Lower lobe of right lung (tissue), 2 donors: ENCODE measurements at regions not wholly inside any gene's neighbourhood (a gene's known extent, or its start where the extent isn't known, plus 50 kb on each side); places are given as distances from the start of the nearest gene placed in this dataset.

ENCODE experiments used
- ATAC-seq, 2 donors: fragments of 200-7000 bp; cut with Tn5 transposase; one replicate each; pipeline ENCODE4 v1.9.1; 2020 to 2022; ENCODE audit warnings: mild to moderate bottlenecking in 2 of 2, moderate library complexity in 2 of 2
- DNase-seq: peaks from one replicate; pipeline ENCODE4 v3.0.0-alpha.2; 2020
- H3K27ac ChIP-seq: fragments of 200-600 bp; one replicate; pipeline ENCODE4 v1.8.0; 2022
- H3K27me3 ChIP-seq: fragments of 200-600 bp; one replicate; pipeline ENCODE4 v1.8.0; 2022; ENCODE audit warnings: low read depth
- H3K36me3 ChIP-seq: fragments of 200-600 bp; one replicate; pipeline ENCODE4 v1.8.0; 2022; ENCODE audit warnings: mild to moderate bottlenecking
- H3K4me1 ChIP-seq: fragments of 200-600 bp; one replicate; pipeline ENCODE4 v1.8.0; 2022
- H3K4me3 ChIP-seq: fragments of 200-600 bp; one replicate; pipeline ENCODE4 v1.8.0; 2022; ENCODE audit warnings: mild to moderate bottlenecking
- H3K9me3 ChIP-seq: fragments of 200-600 bp; one replicate; pipeline ENCODE4 v1.8.0; 2022
- intact Hi-C: fragments of 100-400 bp; cut with DNase I; formaldehyde crosslinking; loops from one replicate; pipeline ENCODE4 v1.11.0; 2022
- TF ChIP-seq, protein P1 (sequence below): fragments of 200-600 bp; IDR thresholded peaks from one replicate; pipeline ENCODE4 v1.8.0; 2022; ENCODE audit warnings: antibody characterized with exemption, mild to moderate bottlenecking
- donor health status: DM: no; HTN: yes; CAD: no; lungs with severe emphysema.

- no peak overlapping the region for H3K27ac ChIP-seq
- TF ChIP-seq, protein P1, sequence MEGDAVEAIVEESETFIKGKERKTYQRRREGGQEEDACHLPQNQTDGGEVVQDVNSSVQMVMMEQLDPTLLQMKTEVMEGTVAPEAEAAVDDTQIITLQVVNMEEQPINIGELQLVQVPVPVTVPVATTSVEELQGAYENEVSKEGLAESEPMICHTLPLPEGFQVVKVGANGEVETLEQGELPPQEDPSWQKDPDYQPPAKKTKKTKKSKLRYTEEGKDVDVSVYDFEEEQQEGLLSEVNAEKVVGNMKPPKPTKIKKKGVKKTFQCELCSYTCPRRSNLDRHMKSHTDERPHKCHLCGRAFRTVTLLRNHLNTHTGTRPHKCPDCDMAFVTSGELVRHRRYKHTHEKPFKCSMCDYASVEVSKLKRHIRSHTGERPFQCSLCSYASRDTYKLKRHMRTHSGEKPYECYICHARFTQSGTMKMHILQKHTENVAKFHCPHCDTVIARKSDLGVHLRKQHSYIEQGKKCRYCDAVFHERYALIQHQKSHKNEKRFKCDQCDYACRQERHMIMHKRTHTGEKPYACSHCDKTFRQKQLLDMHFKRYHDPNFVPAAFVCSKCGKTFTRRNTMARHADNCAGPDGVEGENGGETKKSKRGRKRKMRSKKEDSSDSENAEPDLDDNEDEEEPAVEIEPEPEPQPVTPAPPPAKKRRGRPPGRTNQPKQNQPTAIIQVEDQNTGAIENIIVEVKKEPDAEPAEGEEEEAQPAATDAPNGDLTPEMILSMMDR = no peak
- intact Hi-C loops = no loop called here
- no peaks in the 10 kb centered on the region for H3K27me3 ChIP-seq
- no peak overlapping the region for H3K4me3 ChIP-seq
- ATAC-seq (no peak), DNase-seq (no peak)
- no peaks in the 10 kb centered on the region for H3K9me3 ChIP-seq
- no peaks in the 10 kb centered on the region for H3K36me3 ChIP-seq
- H3K4me1 ChIP-seq = no peaks in the 10 kb centered on the region
Observed at GRCh38 chr10:130371666-130372065, 235.5 kb downstream of the GLRX3 start.

DNA sequence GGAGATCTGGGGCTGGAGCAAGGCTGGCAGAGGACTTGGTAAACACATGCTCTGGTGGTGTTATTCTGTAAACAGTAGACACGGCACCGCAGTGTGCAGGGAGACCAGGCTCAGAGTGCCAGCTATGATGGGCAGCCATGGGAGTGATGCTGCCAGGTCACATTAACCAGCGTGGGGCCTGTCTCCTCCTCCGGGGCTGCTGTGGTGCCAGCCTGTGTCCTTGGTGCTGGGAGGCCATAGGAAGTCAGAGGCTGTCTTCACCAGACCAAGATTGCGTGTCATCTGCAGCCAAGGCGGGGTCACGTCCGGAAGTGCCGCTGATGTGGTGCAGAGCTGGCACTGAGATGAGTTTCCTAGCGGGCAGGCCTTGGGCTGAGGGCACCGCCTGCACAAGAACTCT, 236.0 kb downstream of the GLRX3 start:
- TF ChIP-seq, protein P1 = no peak
- H3K27ac ChIP-seq = no peak overlapping the region
- H3K27me3 ChIP-seq = no peaks in the 10 kb centered on the region
- DNase-seq (no peak), ATAC-seq (no peak)
- no peaks in the 10 kb centered on the region for H3K9me3 ChIP-seq
- intact Hi-C loops = no loop called here
- no peak overlapping the region for H3K4me3 ChIP-seq
- H3K36me3 ChIP-seq = no peaks in the 10 kb centered on the region
- H3K4me1 ChIP-seq = no peaks in the 10 kb centered on the region

DNA sequence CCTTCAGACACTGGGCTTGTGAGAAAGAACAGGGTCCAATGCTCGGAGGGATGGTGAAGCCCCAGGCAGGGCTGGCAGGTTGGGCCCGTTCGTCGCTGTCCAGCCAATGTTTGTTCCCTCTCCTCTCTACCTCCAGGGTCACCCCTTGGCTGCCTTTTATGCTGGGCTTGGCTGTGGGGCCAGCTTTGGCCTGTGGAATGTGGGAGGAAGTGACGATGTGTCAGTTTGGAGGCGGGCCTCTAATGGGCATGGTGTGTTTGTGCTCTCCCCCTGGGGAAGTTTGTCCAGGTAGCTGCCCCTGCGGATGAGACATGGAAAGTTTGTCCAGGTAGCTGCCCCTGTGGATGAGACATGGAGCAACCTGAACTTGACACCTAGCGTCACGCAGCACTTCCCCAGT, 236.7 kb downstream of the GLRX3 start:
- Histone ChIP-seq H3K27ac (no peak overlapping the region), H3K4me1 (no peaks in the 10 kb centered on the region), H3K9me3 (no peaks in the 10 kb centered on the region), H3K4me3 (no peak overlapping the region), H3K27me3 (no peaks in the 10 kb centered on the region), H3K36me3 (no peaks in the 10 kb centered on the region)
- TF ChIP-seq, protein P1 = no peak
- ATAC-seq = no peak
- DNase-seq = no peak
- intact Hi-C loops = no loop called here

- H3K27ac ChIP-seq = no peak overlapping the region
- DNase-seq = no peak
- H3K4me1 ChIP-seq = no peaks in the 10 kb centered on the region
- no peaks in the 10 kb centered on the region for H3K27me3 ChIP-seq
- intact Hi-C loops = no loop called here
- no peaks in the 10 kb centered on the region for H3K9me3 ChIP-seq
- no peaks in the 10 kb centered on the region for H3K36me3 ChIP-seq
- ATAC-seq = no peak
- no peak overlapping the region for H3K4me3 ChIP-seq
- TF ChIP-seq, protein P1 = no peak
Observed at GRCh38 chr10:130377986-130378540, 241.9 kb downstream of the GLRX3 start.

GRCh38 chr10:130378556-130379400, 242.6 kb downstream of the GLRX3 start:
- Histone ChIP-seq H3K27ac (no peak overlapping the region), H3K4me1 (no peaks in the 10 kb centered on the region), H3K27me3 (no peaks in the 10 kb centered on the region), H3K4me3 (no peak overlapping the region), H3K36me3 (no peaks in the 10 kb centered on the region), H3K9me3 (no peaks in the 10 kb centered on the region)
- ATAC-seq (peak in 1 of 2 donors; percentile 26), DNase-seq (no peak)
- intact Hi-C loops = no loop called here
- TF ChIP-seq, protein P1 = no peak
